ENCODE measurements at regions not wholly inside any gene's neighbourhood (a gene's known extent, or its start where the extent isn't known, plus 50 kb on each side); places are given as distances from the start of the nearest gene placed in this dataset.
A peak's percentile ranks its signal among the peaks of the same experiment; 100 is the strongest.

- no peak overlapping the region for H2BK120ac ChIP-seq (ENCODE audit: low read depth, low read length)
- BruUV-seq (replicated peaks), result no TSS peak
- CTCF ChIA-PET, result no interaction called here
- dilution Hi-C loops (cut with HindIII; ENCODE audit: low sequenced_read_pairs, unreplicated experiment) (no loop called here), intact Hi-C loops (cut with micrococcal nuclease) (no loop called here), in situ Hi-C loops (cut with MboI; ENCODE audit: low sequenced_read_pairs) (no loop called here)
- H2AK9ac ChIP-seq (replicated peaks; ENCODE audit: low read depth, low read length, poor library complexity), result no peak overlapping the region
- H2BK20ac ChIP-seq (ENCODE audit: low read depth, low read length), result no peak overlapping the region
- no CpG with 5 or more reads among the region's 2 CpGs for WGBS, 2 experiments (ENCODE audit: extremely low coverage in 2 of 2, insufficient read length in 1 of 2)
- no peak for ATAC-seq (ENCODE audit: low read depth)
- no peak for DNase-seq
- no peak overlapping the region for H3K18ac ChIP-seq (ENCODE audit: low read depth, low read length)
- POLR2A ChIA-PET (ENCODE audit: unreplicated experiment), result no interaction called here
- no peaks in the 10 kb centered on the region; the same call in 1 of the 2 replicates for H3K9me3 ChIP-seq (ENCODE audit: control insufficient read depth, insufficient read depth, low read length)
- H3K4ac ChIP-seq (ENCODE audit: low read depth, low read length), result no peak overlapping the region
- no peak overlapping the region for H3K14ac ChIP-seq (replicated peaks; ENCODE audit: low read depth, low read length)
- no peak overlapping the region for H4K8ac ChIP-seq (ENCODE audit: low read depth in 2 of 2, low read length in 2 of 2)
- H3K9ac ChIP-seq (ENCODE audit: low read depth, low read length), result no peak overlapping the region
- H3K4me1 ChIP-seq (ENCODE audit: control insufficient read depth, insufficient read depth, low read length), result peaks cover 6% of the 10 kb centered on the region
- no peak overlapping the region for H4K5ac ChIP-seq (ENCODE audit: low read depth, low read length)
- H3K4me2 ChIP-seq (ENCODE audit: low read depth, low read length), result no peak overlapping the region
- H2BK5ac ChIP-seq (ENCODE audit: low read depth, low read length, poor library complexity, severe bottlenecking), result no peak overlapping the region
- no peak overlapping the region for H4K91ac ChIP-seq (ENCODE audit: insufficient read depth, low read depth, low read length)
- H4K20me1 ChIP-seq (ENCODE audit: insufficient read depth, low read length), result no peaks in the 10 kb centered on the region
- no peak overlapping the region for H3K56ac ChIP-seq (ENCODE audit: extremely low read depth, insufficient read depth, low read length)
- H3K23ac ChIP-seq (ENCODE audit: low read depth, low read length), result no peak overlapping the region
- no peak overlapping the region for H2AK5ac ChIP-seq (ENCODE audit: low read depth, low read length)
- H3K27me3 ChIP-seq (ENCODE audit: control insufficient read depth, insufficient read depth, low read length), result peaks cover 36% of the 10 kb centered on the region
- H3K9me1 ChIP-seq (ENCODE audit: insufficient read depth, low read length), result peaks cover 6% of the 10 kb centered on the region; the same call in 1 of the 2 replicates
- no peaks in the 10 kb centered on the region for H3K79me1 ChIP-seq (ENCODE audit: low read depth in 1 of 2, low read length in 2 of 2)
- H2BK15ac ChIP-seq (ENCODE audit: low read depth, low read length), result no peak overlapping the region
- H2AFZ ChIP-seq (replicated peaks; ENCODE audit: low read length, poor library complexity), result no peak overlapping the region
- TF ChIP-seq MXI1 (IDR thresholded peaks at IDR 0.05; ENCODE audit: borderline replicate concordance, low read depth, low read length) (no peak), RFX5 (IDR thresholded peaks at IDR 0.05; ENCODE audit: low read depth, low read length) (no peak), ELK1 (IDR thresholded peaks at IDR 0.05; ENCODE audit: borderline replicate concordance, low read depth, low read length) (no peak), USF2 (IDR thresholded peaks at IDR 0.05; ENCODE audit: low read depth, low read length) (no peak), RAD21 (IDR thresholded peaks at IDR 0.05; ENCODE audit: low read length) (peak; percentile 36), NFE2L2 (IDR thresholded peaks at IDR 0.05; ENCODE audit: low read depth, low read length) (no peak), SMC3 (IDR thresholded peaks at IDR 0.05; ENCODE audit: low read depth, low read length) (no peak), MAZ (IDR thresholded peaks at IDR 0.05; ENCODE audit: borderline replicate concordance, low read depth, low read length) (no peak), CTCF (conservative IDR thresholded peaks at IDR 0.05; ENCODE audit: low read depth, low read length) (peak; percentile 24; the same call in 1 of the 2 replicates), CEBPB (IDR thresholded peaks at IDR 0.05; ENCODE audit: low read depth, low read length) (no peak), BHLHE40 (IDR thresholded peaks at IDR 0.05; ENCODE audit: low read depth, low read length) (no peak)
- H3K36me3 ChIP-seq (ENCODE audit: control insufficient read depth, insufficient read depth, low read length), result no peaks in the 10 kb centered on the region
- H3K27ac ChIP-seq (ENCODE audit: insufficient read depth, low read length), result no peak overlapping the region
- no peak overlapping the region for H3K4me3 ChIP-seq (ENCODE audit: insufficient read depth, low read depth, low read length)
Observed at GRCh38 chr11:34565417-34566207, 52.0 kb upstream of the ELF5 start.

Data from IMR-90 (cell line).